NT2/D1 (cell line): ENCODE measurements at regions not wholly inside any gene's neighbourhood (a gene's known extent, or its start where the extent isn't known, plus 50 kb on each side); places are given as distances from the start of the nearest gene placed in this dataset.

Source experiments
- SUZ12 ChIP-seq: IDR thresholded peaks from 2 replicates; pipeline ENCODE4 v1.6.1; 2011; ENCODE audit not compliant: insufficient read length, insufficient read depth; ENCODE audit errors: extremely low read depth
- ZNF274 ChIP-seq: IDR thresholded peaks from 2 replicates; pipeline ENCODE4 v1.6.1; 2011; ENCODE audit warnings: mild to moderate bottlenecking, low read depth, low read length

DNA sequence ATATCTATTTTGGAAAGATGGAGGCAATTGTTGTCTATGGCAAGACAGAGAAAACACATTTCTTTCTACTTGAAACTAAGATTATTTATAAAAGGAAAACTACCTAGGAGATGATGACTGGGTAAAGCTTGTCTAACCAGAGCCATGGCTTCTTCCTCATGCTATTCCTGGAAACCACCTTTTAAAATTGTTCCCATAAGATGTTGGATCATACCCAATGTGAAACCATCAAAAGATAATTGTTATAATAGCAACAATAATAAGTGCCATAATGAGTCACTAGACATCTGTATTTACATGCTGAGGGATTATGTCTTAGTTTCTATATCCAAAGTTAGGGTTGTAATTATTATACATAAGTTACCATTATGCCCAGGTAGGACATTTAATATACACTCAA is 428.4 kb downstream of the KCNJ2 start:
- TF ChIP-seq SUZ12 (no peak), ZNF274 (no peak)
